ENCODE measurements at regions not wholly inside any gene's neighbourhood (a gene's known extent, or its start where the extent isn't known, plus 50 kb on each side); places are given as distances from the start of the nearest gene placed in this dataset.

- TF ChIP-seq POLR2AphosphoS5 (IDR thresholded peaks at IDR 0.05; ENCODE audit: low read depth, low read length) (no peak), CHD2 (IDR thresholded peaks at IDR 0.05; ENCODE audit: low read length, partially characterized antibody) (no peak), RXRA (IDR thresholded peaks at IDR 0.05; ENCODE audit: borderline replicate concordance, low read depth) (no peak), NRF1 (IDR thresholded peaks at IDR 0.05; ENCODE audit: low read depth, low read length) (no peak), RAD21 (IDR thresholded peaks at IDR 0.05; ENCODE audit: low read length) (no peak), TEAD4 (IDR thresholded peaks at IDR 0.05; ENCODE audit: borderline replicate concordance, insufficient read depth) (no peak), GATA2 (CRISPR knock-in tag; IDR thresholded peaks at IDR 0.05) (no peak), FOSL2 (IDR thresholded peaks at IDR 0.05; ENCODE audit: borderline replicate concordance, low read depth) (no peak), NFIC (IDR thresholded peaks at IDR 0.05; ENCODE audit: borderline replicate concordance) (no peak), EP300 (IDR thresholded peaks at IDR 0.05; ENCODE audit: borderline replicate concordance in 1 of 2, low read depth in 1 of 2, low read length in 1 of 2) (no peak), MXI1 (IDR thresholded peaks at IDR 0.05; ENCODE audit: low read depth, low read length) (no peak), FOXJ3 (CRISPR knock-in tag; IDR thresholded peaks at IDR 0.05) (no peak), EZH2phosphoT487 (IDR thresholded peaks at IDR 0.05; ENCODE audit: borderline replicate concordance, low read depth) (no peak), MEF2A (IDR thresholded peaks at IDR 0.05; ENCODE audit: borderline replicate concordance, low read depth) (no peak)
- TF ChIP-seq, protein P1, sequence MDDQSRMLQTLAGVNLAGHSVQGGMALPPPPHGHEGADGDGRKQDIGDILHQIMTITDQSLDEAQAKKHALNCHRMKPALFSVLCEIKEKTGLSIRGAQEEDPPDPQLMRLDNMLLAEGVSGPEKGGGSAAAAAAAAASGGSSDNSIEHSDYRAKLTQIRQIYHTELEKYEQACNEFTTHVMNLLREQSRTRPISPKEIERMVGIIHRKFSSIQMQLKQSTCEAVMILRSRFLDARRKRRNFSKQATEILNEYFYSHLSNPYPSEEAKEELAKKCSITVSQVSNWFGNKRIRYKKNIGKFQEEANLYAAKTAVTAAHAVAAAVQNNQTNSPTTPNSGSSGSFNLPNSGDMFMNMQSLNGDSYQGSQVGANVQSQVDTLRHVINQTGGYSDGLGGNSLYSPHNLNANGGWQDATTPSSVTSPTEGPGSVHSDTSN (IDR thresholded peaks at IDR 0.05), result no peak
- WGBS (ENCODE audit: low lambda C conversion rate), result 96% methylated on average over 1 of the region's 1 CpG
- H3K36me3 ChIP-seq (replicated peaks in 1 of 2; ENCODE audit: control insufficient read depth in 1 of 2, insufficient read depth in 2 of 2, low read length in 1 of 2), result no peaks in the 10 kb centered on the region
- H3K9ac ChIP-seq, result no peak overlapping the region
- H3F3A ChIP-seq (replicated peaks; ENCODE audit: insufficient read depth), result peaks cover 35% of the 10 kb centered on the region
- no peaks in the 10 kb centered on the region for H3K9me2 ChIP-seq
- ChIA-PET CTCF (no interaction called here), POLR2A (no interaction called here)
- H3K9me3 ChIP-seq, result no peaks in the 10 kb centered on the region
- H3K4me2 ChIP-seq, result no peak overlapping the region
- no peaks in the 10 kb centered on the region for H3K27me3 ChIP-seq (ENCODE audit: insufficient read depth)
- H3K27ac ChIP-seq (ENCODE audit: low read depth in 2 of 2, low read length in 1 of 2), result no peak overlapping the region
- DNase-seq, result no peak
- H4K20me1 ChIP-seq (ENCODE audit: insufficient read depth), result no peaks in the 10 kb centered on the region
- H3K4me1 ChIP-seq (ENCODE audit: control insufficient read depth in 1 of 2, insufficient read depth in 2 of 2, low read depth in 1 of 2, low read length in 1 of 2), result peaks cover 3 to 7% of the 10 kb centered on the region in 2 experiments; a peak in 3 of 4 replicates
- H3K79me2 ChIP-seq (ENCODE audit: insufficient read depth), result no peaks in the 10 kb centered on the region
- H2AFZ ChIP-seq (ENCODE audit: low read depth), result no peak overlapping the region
- H3K4me3 ChIP-seq (ENCODE audit: low read depth in 2 of 2, low read length in 1 of 2), result no peak overlapping the region
Measured at GRCh38 chr3:111324645-111325044, 217.4 kb upstream of the CD96 start.

DNA sequence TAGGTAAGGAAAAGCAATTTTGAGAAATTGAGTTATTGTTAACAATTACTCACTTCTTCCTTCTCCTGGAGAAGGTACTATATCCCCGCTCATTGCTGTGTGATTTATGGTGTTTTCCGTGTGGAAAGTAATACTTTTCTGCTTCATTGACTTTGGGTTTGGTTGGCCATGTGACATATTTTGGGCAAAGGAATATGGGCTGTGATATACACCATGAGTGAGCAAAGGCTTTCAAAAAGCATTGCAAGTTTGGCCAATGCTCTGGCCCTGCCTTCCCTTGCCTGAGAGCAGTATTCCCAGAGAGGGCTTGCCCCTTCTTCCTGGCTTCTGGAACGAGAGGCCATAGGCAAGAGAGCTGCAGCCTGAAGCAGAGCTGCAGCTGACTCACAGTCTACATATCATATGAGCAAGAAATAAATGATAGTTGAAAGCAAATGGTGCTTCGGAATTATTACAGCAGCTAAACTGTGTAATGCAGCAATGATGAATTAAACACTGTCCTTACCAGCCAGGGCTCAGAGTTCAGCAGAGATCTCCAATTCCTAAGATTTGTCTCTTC lies 216.8 kb upstream of the CD96 start:
- H3K36me3 ChIP-seq (replicated peaks in 1 of 2; ENCODE audit: control insufficient read depth in 1 of 2, insufficient read depth in 2 of 2, low read length in 1 of 2), result no peaks in the 10 kb centered on the region
- H3K9me2 ChIP-seq, result no peaks in the 10 kb centered on the region
- H3K9ac ChIP-seq, result no peak overlapping the region
- WGBS (ENCODE audit: low lambda C conversion rate), result 80% methylated on average over 4 of the region's 4 CpGs
- no peak for DNase-seq
- H3K4me2 ChIP-seq, result no peak overlapping the region
- peaks cover 34% of the 10 kb centered on the region for H3F3A ChIP-seq (replicated peaks; ENCODE audit: insufficient read depth)
- peak overlapping the region in 1 of 2 experiments; percentile 44; a peak in 2 of 4 replicates for H3K27ac ChIP-seq (ENCODE audit: low read depth in 2 of 2, low read length in 1 of 2)
- ChIA-PET POLR2A (no interaction called here), CTCF (no interaction called here)
- H3K79me2 ChIP-seq (ENCODE audit: insufficient read depth), result no peaks in the 10 kb centered on the region
- H3K27me3 ChIP-seq (ENCODE audit: insufficient read depth), result no peaks in the 10 kb centered on the region
- peaks cover 3 to 7% of the 10 kb centered on the region in 2 experiments; a peak in 3 of 4 replicates for H3K4me1 ChIP-seq (ENCODE audit: control insufficient read depth in 1 of 2, insufficient read depth in 2 of 2, low read depth in 1 of 2, low read length in 1 of 2)
- no peak overlapping the region for H3K4me3 ChIP-seq (ENCODE audit: low read depth in 2 of 2, low read length in 1 of 2)
- H4K20me1 ChIP-seq (ENCODE audit: insufficient read depth), result no peaks in the 10 kb centered on the region
- TF ChIP-seq FOSL2 (IDR thresholded peaks at IDR 0.05; ENCODE audit: borderline replicate concordance, low read depth), result peak; percentile 27; the same call in 1 of the 2 replicates
- no peak for TF ChIP-seq ELF1 (IDR thresholded peaks at IDR 0.05)
- H3K9me3 ChIP-seq, result no peaks in the 10 kb centered on the region
- no peak overlapping the region for H2AFZ ChIP-seq (ENCODE audit: low read depth)
